ENCODE measurements at regions not wholly inside any gene's neighbourhood (a gene's known extent, or its start where the extent isn't known, plus 50 kb on each side); places are given as distances from the start of the nearest gene placed in this dataset.

DNA sequence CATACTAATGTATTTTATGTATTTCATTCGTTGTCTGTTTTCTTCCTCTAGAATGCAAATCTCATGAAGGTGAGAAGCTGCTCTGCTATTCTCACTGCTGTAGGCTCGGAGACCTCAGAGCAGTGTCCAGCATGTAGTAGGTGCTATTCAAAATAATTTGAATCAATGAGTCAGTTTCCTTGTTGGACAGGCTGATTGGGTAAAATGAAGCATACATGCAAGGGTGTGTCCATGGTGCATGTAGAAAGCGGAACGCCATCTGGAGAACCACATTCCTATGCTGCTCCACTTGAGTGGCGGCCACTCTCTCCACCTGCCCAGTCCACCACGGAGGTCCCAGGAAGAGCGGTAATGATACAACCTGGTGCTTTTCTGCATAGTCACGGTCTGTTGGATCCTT is 412.1 kb downstream of the QKI start:
- no peak for TF ChIP-seq CTCF (IDR thresholded peaks at IDR 0.05; ENCODE audit: insufficient read depth in 1 of 2, low read depth in 1 of 2, low read length in 1 of 2, severe bottlenecking in 1 of 2, unreplicated experiment in 1 of 2)
- no peaks in the 10 kb centered on the region for H3K27me3 ChIP-seq (replicated peaks; ENCODE audit: control insufficient read depth, insufficient read depth, low read length)
- H3K27ac Mint-ChIP-seq (ENCODE audit: unreplicated experiment): no peak overlapping the region
- CTCF ChIA-PET: no interaction called here
- H3K9me3 Mint-ChIP-seq (ENCODE audit: unreplicated experiment): no peaks in the 10 kb centered on the region
- POLR2A ChIA-PET: no interaction called here
- H3K4me1 Mint-ChIP-seq (ENCODE audit: low read depth, unreplicated experiment): no peaks in the 10 kb centered on the region
- no peak overlapping the region for H3K4me3 ChIP-seq (ENCODE audit: low read depth, low read length)
- H3K27me3 Mint-ChIP-seq (ENCODE audit: insufficient read depth, unreplicated experiment): peaks cover 19% of the 10 kb centered on the region
- intact Hi-C loops (cut with micrococcal nuclease; ENCODE audit: unreplicated experiment): no loop called here
- DNase-seq: no peak
- H3K4me1 ChIP-seq: no peaks in the 10 kb centered on the region
- no TSS peak for BruUV-seq (replicated peaks)
- H3K9me3 ChIP-seq: no peaks in the 10 kb centered on the region
- no peaks in the 10 kb centered on the region for H3K36me3 ChIP-seq (ENCODE audit: control insufficient read depth, insufficient read depth, low read length)
- no peaks in the 10 kb centered on the region for H3K36me3 Mint-ChIP-seq (ENCODE audit: insufficient read depth, unreplicated experiment)
- H3K4me3 Mint-ChIP-seq (ENCODE audit: unreplicated experiment): no peak overlapping the region

GRCh38 chr6:163825033-163825432 is 410.5 kb downstream of the QKI start:
- no peaks in the 10 kb centered on the region for H3K9me3 Mint-ChIP-seq (ENCODE audit: unreplicated experiment)
- H3K27me3 Mint-ChIP-seq (ENCODE audit: insufficient read depth, unreplicated experiment): peaks cover 22% of the 10 kb centered on the region
- Histone ChIP-seq H3K4me3 (ENCODE audit: low read depth, low read length) (no peak overlapping the region), H3K36me3 (ENCODE audit: control insufficient read depth, insufficient read depth, low read length) (no peaks in the 10 kb centered on the region), H3K27me3 (replicated peaks; ENCODE audit: control insufficient read depth, insufficient read depth, low read length) (no peaks in the 10 kb centered on the region), H3K4me1 (no peaks in the 10 kb centered on the region), H3K9me3 (no peaks in the 10 kb centered on the region)
- intact Hi-C loops (cut with micrococcal nuclease; ENCODE audit: unreplicated experiment): no loop called here
- no TSS peak for BruUV-seq (replicated peaks)
- H3K4me1 Mint-ChIP-seq (ENCODE audit: low read depth, unreplicated experiment): peaks cover 5% of the 10 kb centered on the region
- H3K4me3 Mint-ChIP-seq (ENCODE audit: unreplicated experiment): no peak overlapping the region
- POLR2A ChIA-PET: no interaction called here
- H3K27ac Mint-ChIP-seq (ENCODE audit: unreplicated experiment): no peak overlapping the region
- no peaks in the 10 kb centered on the region for H3K36me3 Mint-ChIP-seq (ENCODE audit: insufficient read depth, unreplicated experiment)
- CTCF ChIA-PET: no interaction called here
- no peak for DNase-seq
- TF ChIP-seq CTCF (IDR thresholded peaks at IDR 0.05; ENCODE audit: insufficient read depth in 1 of 2, low read depth in 1 of 2, low read length in 1 of 2, severe bottlenecking in 1 of 2, unreplicated experiment in 1 of 2): no peak

DNA sequence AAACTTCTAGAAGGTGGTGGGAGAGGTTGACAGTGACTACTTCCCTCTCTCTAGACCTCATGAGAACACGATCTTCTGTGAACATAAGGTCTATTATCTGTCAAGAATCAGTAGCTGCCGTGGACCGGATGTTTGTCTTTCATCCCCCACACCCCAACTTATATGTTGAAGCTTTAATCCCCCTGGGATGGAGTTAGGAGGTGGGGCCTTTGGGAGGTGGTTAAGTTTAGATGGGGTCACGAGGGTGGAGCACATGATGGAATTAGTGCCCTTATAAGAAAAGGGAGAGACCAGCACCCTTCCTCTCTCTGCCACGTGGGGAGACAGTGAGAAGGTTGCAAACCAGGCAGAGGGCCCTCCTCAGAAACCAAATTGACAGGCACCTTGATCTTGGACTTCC is 409.1 kb downstream of the QKI start:
- no peaks in the 10 kb centered on the region for H3K36me3 ChIP-seq (ENCODE audit: control insufficient read depth, insufficient read depth, low read length)
- Mint-ChIP-seq H3K9me3 (ENCODE audit: unreplicated experiment) (no peaks in the 10 kb centered on the region), H3K4me3 (ENCODE audit: unreplicated experiment) (no peak overlapping the region), H3K27me3 (ENCODE audit: insufficient read depth, unreplicated experiment) (peaks cover 24% of the 10 kb centered on the region), H3K4me1 (ENCODE audit: low read depth, unreplicated experiment) (peaks cover 7% of the 10 kb centered on the region), H3K27ac (ENCODE audit: unreplicated experiment) (no peak overlapping the region), H3K36me3 (ENCODE audit: insufficient read depth, unreplicated experiment) (no peaks in the 10 kb centered on the region)
- no TSS peak for BruUV-seq (replicated peaks)
- POLR2A ChIA-PET: no interaction called here
- H3K27me3 ChIP-seq (replicated peaks; ENCODE audit: control insufficient read depth, insufficient read depth, low read length): no peaks in the 10 kb centered on the region
- no peak for TF ChIP-seq CTCF (IDR thresholded peaks at IDR 0.05; ENCODE audit: insufficient read depth in 1 of 2, low read depth in 1 of 2, low read length in 1 of 2, severe bottlenecking in 1 of 2, unreplicated experiment in 1 of 2)
- DNase-seq: no peak
- no peaks in the 10 kb centered on the region for H3K4me1 ChIP-seq
- intact Hi-C loops (cut with micrococcal nuclease; ENCODE audit: unreplicated experiment): no loop called here
- CTCF ChIA-PET: no interaction called here
- H3K4me3 ChIP-seq (ENCODE audit: low read depth, low read length): no peak overlapping the region
- H3K9me3 ChIP-seq: no peaks in the 10 kb centered on the region

Measured in Caco-2 (cell line).